ENCODE measurements at regions not wholly inside any gene's neighbourhood (a gene's known extent, or its start where the extent isn't known, plus 50 kb on each side); places are given as distances from the start of the nearest gene placed in this dataset.

- no peak for TF ChIP-seq POLR2AphosphoS5 (IDR thresholded peaks at IDR 0.05; ENCODE audit: low read depth, low read length)
- TF ChIP-seq POLR2A (IDR thresholded peaks at IDR 0.05; ENCODE audit: low read depth, low read length), result no peak
Observed at GRCh38 chr17:77457572-77458201, 316.9 kb downstream of the SEC14L1 start.
